Endodermal cell (in vitro differentiated cells): ENCODE measurements at regions not wholly inside any gene's neighbourhood (a gene's known extent, or its start where the extent isn't known, plus 50 kb on each side); places are given as distances from the start of the nearest gene placed in this dataset.
"Not testable (repeated sequence)": the region's sequence is repeated elsewhere in the genome, so short reads cannot be mapped to it uniquely, and the experiment has no call there.

Experiments used
- DNase-seq: peaks from one replicate; pipeline ENCODE4 v3.0.0-alpha.2; 2017
- H3K27ac ChIP-seq: 2 replicates; pipeline ENCODE4 v1.5.1; 2013; ENCODE audit warnings: mild to moderate bottlenecking, low read depth, low read length, moderate library complexity
- H3K27me3 ChIP-seq: 2 replicates; pipeline ENCODE4 v1.6.1; 2013; ENCODE audit warnings: mild to moderate bottlenecking, low read length, moderate library complexity; ENCODE audit not compliant: insufficient read depth, control insufficient read depth, poor library complexity, severe bottlenecking
- H3K36me3 ChIP-seq: 2 replicates; pipeline ENCODE4 v1.7.0; 2013; ENCODE audit warnings: mild to moderate bottlenecking, low read length, moderate library complexity; ENCODE audit not compliant: control insufficient read depth, insufficient read depth
- H3K4me1 ChIP-seq: one replicate; pipeline ENCODE4 v1.7.0; 2013; ENCODE audit warnings: low read length; ENCODE audit not compliant: control insufficient read depth, insufficient read depth
- H3K4me3 ChIP-seq: 2 replicates; pipeline ENCODE4 v1.5.1; 2013; ENCODE audit warnings: mild to moderate bottlenecking, low read length, moderate library complexity
- H3K9ac ChIP-seq: 2 replicates; pipeline ENCODE4 v1.6.1; 2013; ENCODE audit warnings: mild to moderate bottlenecking, low read length, moderate library complexity; ENCODE audit not compliant: poor library complexity, severe bottlenecking; ENCODE audit errors: extremely low read depth
- H3K9me3 ChIP-seq: 2 replicates; pipeline ENCODE4 v1.6.1; 2013; ENCODE audit warnings: mild to moderate bottlenecking, low read length, moderate library complexity; ENCODE audit not compliant: control insufficient read depth
- H3K27ac Mint-ChIP-seq: 2 replicates; pipeline ENCODE4 v1.8.0; 2020; ENCODE audit warnings: mixed read lengths
- H3K27me3 Mint-ChIP-seq: 2 replicates; pipeline ENCODE4 v1.8.0; 2021; ENCODE audit warnings: mild to moderate bottlenecking, mixed read lengths; ENCODE audit not compliant: insufficient read depth
- H3K36me3 Mint-ChIP-seq: 2 replicates; pipeline ENCODE4 v1.8.0; 2020; ENCODE audit warnings: low read depth, mixed read lengths
- H3K4me1 Mint-ChIP-seq: 2 replicates; pipeline ENCODE4 v1.8.0; 2020; ENCODE audit warnings: mixed read lengths
- H3K4me3 Mint-ChIP-seq: 2 replicates; pipeline ENCODE4 v1.8.0; 2020; ENCODE audit warnings: mild to moderate bottlenecking, moderate library complexity, mixed read lengths
- H3K9me3 Mint-ChIP-seq: 2 replicates; pipeline ENCODE4 v1.8.0; 2020; ENCODE audit warnings: mild to moderate bottlenecking, mixed read lengths
- CTCF ChIP-seq: fragments of 200-600 bp; sonication (generic); conservative IDR thresholded peaks from 2 replicates; pipeline ENCODE4 v1.5.0; 2021; ENCODE audit warnings: antibody characterized with exemption, mild to moderate bottlenecking
- WGBS, 2 experiments: methylation state at CpG; one replicate each; pipeline versions ENCODE4 v1.1.5 to v1.1.7; 2013; ENCODE audit warnings: missing lambda C conversion rate in 2 of 2, mixed read lengths in 1 of 2; ENCODE audit not compliant: insufficient coverage in 1 of 2, insufficient read length in 1 of 2; 5-methylcytosine and 5-hydroxymethylcytosine counted together

GRCh38 chr7:17046259-17046658 lies 164.5 kb upstream of the AGR3 start:
- no peak overlapping the region for H3K27ac Mint-ChIP-seq
- H3K36me3 ChIP-seq: no peaks in the 10 kb centered on the region
- H3K4me1 ChIP-seq: no peaks in the 10 kb centered on the region
- no peak overlapping the region for H3K9ac ChIP-seq
- H3K4me3 Mint-ChIP-seq: no peak overlapping the region
- H3K27me3 ChIP-seq: no peaks in the 10 kb centered on the region
- no peak overlapping the region for H3K27ac ChIP-seq
- H3K4me1 Mint-ChIP-seq: no peaks in the 10 kb centered on the region
- no peak for DNase-seq
- no peak overlapping the region for H3K4me3 ChIP-seq
- no peaks in the 10 kb centered on the region for H3K36me3 Mint-ChIP-seq
- no CpG with 5 or more reads among the region's 2 CpGs for WGBS, 2 experiments
- no peaks in the 10 kb centered on the region for H3K9me3 ChIP-seq
- no peaks in the 10 kb centered on the region for H3K9me3 Mint-ChIP-seq
- TF ChIP-seq CTCF: no peak
- H3K27me3 Mint-ChIP-seq: no peaks in the 10 kb centered on the region

DNA sequence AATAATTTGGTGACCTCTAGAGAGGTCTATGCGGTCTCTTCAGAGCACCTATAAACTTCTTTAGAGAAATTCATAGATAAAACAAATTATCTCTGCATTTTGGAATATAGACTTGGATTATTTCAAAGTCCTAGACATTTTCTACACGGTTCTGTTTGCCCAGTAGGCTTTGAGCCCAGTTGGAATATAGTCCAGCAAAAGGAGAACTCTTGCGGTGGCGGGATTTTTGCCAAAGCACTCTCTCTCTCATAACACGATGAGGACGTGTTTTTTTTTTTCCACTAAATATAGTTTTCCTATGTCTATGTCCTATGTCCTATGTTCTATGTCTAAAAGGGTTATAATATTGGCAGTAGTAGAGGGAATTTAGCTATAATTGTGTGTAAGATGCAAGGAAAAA lies 164.9 kb upstream of the AGR3 start:
- no peak overlapping the region for H3K9ac ChIP-seq
- no peak overlapping the region for H3K27ac Mint-ChIP-seq
- no peaks in the 10 kb centered on the region for H3K27me3 ChIP-seq
- no peak overlapping the region for H3K4me3 Mint-ChIP-seq
- H3K4me1 ChIP-seq: no peaks in the 10 kb centered on the region
- 94 to 100% methylated on average over 2 to 6 of the region's 6 CpGs for WGBS, 2 experiments
- no peak overlapping the region for H3K27ac ChIP-seq
- TF ChIP-seq CTCF: no peak
- no peaks in the 10 kb centered on the region for H3K36me3 Mint-ChIP-seq
- no peak overlapping the region for H3K4me3 ChIP-seq
- H3K36me3 ChIP-seq: no peaks in the 10 kb centered on the region
- H3K9me3 ChIP-seq: no peaks in the 10 kb centered on the region
- no peaks in the 10 kb centered on the region for H3K9me3 Mint-ChIP-seq
- no peaks in the 10 kb centered on the region for H3K4me1 Mint-ChIP-seq
- no peak for DNase-seq
- no peaks in the 10 kb centered on the region for H3K27me3 Mint-ChIP-seq

- H3K27ac ChIP-seq, H3K9ac ChIP-seq, H3K27ac Mint-ChIP-seq, H3K4me3 Mint-ChIP-seq, H3K36me3 ChIP-seq, DNase-seq, H3K27me3 ChIP-seq, H3K4me1 Mint-ChIP-seq, H3K4me1 ChIP-seq, H3K36me3 Mint-ChIP-seq, H3K9me3 ChIP-seq, H3K27me3 Mint-ChIP-seq, H3K4me3 ChIP-seq: not testable (repeated sequence)
- peaks cover 26% of the 10 kb centered on the region for H3K9me3 Mint-ChIP-seq
- 86 to 91% methylated on average over 7 to 9 of the region's 9 CpGs for WGBS, 2 experiments
Measured at GRCh38 chr7:17053164-17053563, 171.4 kb upstream of the AGR3 start.

DNA sequence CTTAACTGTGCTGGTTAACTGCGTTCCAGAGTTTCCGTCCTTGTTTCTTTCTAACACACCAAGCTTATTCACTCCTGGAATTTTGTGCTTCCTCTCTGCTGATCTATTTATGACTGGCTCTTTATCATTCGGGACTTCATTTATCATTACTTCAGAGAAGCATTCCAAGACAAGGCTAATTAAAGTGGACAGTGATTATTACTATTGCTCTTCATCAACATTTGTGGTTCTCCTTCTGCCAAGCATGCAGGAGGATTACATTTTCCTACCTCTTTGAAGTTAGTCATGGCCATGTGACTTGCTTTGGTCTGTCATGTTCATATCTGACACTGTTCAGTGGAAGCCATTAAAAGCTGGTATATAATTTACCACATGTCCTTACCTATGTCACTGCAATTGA lies 172.4 kb upstream of the AGR3 start:
- no peak for TF ChIP-seq CTCF
- DNase-seq: no peak
- H3K36me3 Mint-ChIP-seq: peaks cover 4% of the 10 kb centered on the region
- no peaks in the 10 kb centered on the region for H3K9me3 ChIP-seq
- no peak overlapping the region for H3K27ac ChIP-seq
- H3K4me1 Mint-ChIP-seq: no peaks in the 10 kb centered on the region
- no peaks in the 10 kb centered on the region for H3K4me1 ChIP-seq
- H3K4me3 Mint-ChIP-seq: no peak overlapping the region
- no peak overlapping the region for H3K27ac Mint-ChIP-seq
- H3K9ac ChIP-seq: no peak overlapping the region
- H3K4me3 ChIP-seq: no peak overlapping the region
- no peaks in the 10 kb centered on the region for H3K27me3 Mint-ChIP-seq
- 70 to 82% methylated on average over 3 of the region's 3 CpGs for WGBS, 2 experiments
- no peaks in the 10 kb centered on the region for H3K36me3 ChIP-seq
- no peaks in the 10 kb centered on the region for H3K27me3 ChIP-seq
- peaks cover 26% of the 10 kb centered on the region for H3K9me3 Mint-ChIP-seq
